ENCODE measurements at regions not wholly inside any gene's neighbourhood (a gene's known extent, or its start where the extent isn't known, plus 50 kb on each side); places are given as distances from the start of the nearest gene placed in this dataset.

GRCh38 chrX:7441586-7441985, 293.6 kb upstream of the PUDP start:
- TF ChIP-seq CTCF (conservative IDR thresholded peaks at IDR 0.05 in 1 of 2, IDR thresholded peaks at IDR 0.05 in 1 of 2; ENCODE audit: low read depth in 1 of 2, low read length in 2 of 2) (no peak), EZH2 (IDR thresholded peaks at IDR 0.05; ENCODE audit: low read length, missing control alignments) (no peak)

Data from fibroblast of lung (primary cell).